Stimulated activated CD4-positive, alpha-beta T cell treated with anti-CD3 and anti-CD28 coated beads, Interleukin-1b, Interleukin-23, amount 100 ng/mL, for 1 hour (primary cell): ENCODE measurements at regions not wholly inside any gene's neighbourhood (a gene's known extent, or its start where the extent isn't known, plus 50 kb on each side); places are given as distances from the start of the nearest gene placed in this dataset.

Source experiments
- DNase-seq, 2 donors: peaks; one replicate each; pipeline ENCODE4 v3.0.0-alpha.2; 2020; ENCODE audit warnings: low read depth in 2 of 2

DNA sequence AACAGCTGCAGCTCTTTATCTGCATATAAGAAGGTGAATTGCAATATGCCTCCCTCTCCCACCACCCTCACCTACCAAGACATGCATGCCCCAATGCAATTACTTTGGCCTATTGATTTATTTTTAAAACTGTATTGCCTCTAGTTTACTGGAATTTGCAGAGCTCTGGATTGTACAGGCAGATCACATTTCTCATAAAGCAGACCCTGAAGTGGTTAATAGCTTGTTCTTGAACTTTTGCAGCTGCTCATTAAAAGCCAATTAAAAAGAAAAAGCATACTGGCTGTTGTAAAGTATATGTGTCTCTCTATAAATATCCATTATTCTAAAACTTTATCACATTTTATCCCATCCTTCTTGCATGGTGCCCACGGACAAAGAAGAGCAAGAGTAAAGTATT, 221.5 kb upstream of the TOPAZ1 start:
- no peak for DNase-seq

- no peak for DNase-seq
These were observed 219.8 kb upstream of the TOPAZ1 start for GRCh38 chr3:44021651-44022594.

DNA sequence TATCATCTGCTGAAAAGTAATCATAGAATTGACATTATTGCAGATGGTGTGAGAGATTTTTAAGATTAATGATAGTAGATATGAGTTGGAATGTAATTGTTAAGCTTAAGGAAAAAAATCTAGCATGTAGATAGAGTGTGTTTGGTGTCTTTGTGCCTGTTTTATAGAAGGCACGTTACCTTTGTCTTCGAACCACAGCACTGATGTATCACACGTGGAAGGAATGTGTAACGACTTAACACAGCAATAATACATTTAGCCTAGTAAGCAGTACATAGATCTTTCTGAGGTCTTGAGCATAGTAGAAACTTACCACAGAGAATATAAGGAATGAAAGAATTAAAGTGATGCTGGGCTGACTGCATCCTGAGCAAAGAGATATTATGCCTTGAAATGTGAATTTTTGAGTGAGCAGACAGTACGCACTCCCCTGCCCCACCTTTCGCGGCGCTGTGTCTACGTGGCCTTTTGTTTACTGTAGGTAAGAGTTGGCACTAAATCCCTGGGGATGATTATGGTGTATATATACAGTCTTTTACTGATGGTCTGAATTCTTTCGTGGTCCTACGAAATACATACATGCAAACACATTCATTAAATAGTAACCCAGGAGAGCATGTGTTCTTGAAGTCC, 217.6 kb upstream of the TOPAZ1 start:
- DNase-seq = no peak

DNA sequence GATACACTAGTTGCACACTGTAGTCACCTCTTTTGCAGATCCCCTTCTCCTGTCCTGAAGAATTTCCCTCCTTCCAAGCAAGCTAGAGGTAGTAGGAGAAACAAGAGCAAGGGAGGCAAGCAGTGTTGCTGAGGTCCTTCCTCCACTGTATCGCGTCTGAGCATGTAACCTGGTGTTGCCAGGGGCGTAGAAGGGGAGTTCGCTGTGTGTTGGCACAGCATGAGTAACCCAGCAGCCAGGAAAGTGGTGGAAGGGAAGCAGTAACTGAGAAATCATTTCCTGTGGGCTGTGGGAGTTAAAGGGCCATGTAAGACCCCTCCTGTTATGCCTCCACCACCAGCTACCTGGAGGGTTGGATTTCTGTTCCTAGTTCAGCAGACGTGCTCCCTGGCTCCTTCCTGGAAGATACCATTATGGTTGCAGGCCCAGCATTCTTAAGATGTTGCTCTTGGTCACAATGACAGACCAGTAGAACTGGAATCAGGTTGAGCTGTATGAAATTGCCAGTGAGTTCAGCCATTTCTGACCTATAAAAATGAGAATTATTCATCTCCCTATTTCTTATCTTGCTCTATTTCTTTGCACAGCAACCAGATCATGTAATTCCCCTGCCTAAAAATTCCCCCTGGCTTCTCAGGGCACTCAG, 215.3 kb upstream of the TOPAZ1 start:
- DNase-seq = no peak

- DNase-seq = no peak
These were observed 212.6 kb upstream of the TOPAZ1 start for GRCh38 chr3:44029100-44029499.

DNA sequence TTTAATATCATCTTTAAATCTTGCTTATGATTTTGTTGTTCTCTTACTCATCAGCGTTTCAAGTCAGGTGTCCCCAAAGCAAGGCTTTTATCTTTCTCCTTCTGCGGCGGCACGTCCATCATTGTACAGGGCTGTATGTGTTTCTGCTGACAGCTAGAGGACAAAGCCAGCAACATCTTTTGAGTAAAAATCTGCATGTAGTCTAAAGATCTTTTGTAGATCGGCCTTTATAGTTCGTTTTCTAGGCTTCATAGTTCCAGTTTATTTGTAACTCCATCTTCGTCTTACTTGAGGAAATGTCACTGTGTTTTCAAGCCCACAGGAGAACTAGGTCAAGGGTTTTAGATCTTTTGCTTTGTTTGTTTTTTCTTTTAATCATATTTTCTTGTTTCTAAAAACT, 211.4 kb upstream of the TOPAZ1 start:
- no peak for DNase-seq

GRCh38 chr3:44030687-44031305, 210.9 kb upstream of the TOPAZ1 start:
- no peak for DNase-seq

- no peak for DNase-seq
These were observed 210.0 kb upstream of the TOPAZ1 start for GRCh38 chr3:44031387-44032380.

DNA sequence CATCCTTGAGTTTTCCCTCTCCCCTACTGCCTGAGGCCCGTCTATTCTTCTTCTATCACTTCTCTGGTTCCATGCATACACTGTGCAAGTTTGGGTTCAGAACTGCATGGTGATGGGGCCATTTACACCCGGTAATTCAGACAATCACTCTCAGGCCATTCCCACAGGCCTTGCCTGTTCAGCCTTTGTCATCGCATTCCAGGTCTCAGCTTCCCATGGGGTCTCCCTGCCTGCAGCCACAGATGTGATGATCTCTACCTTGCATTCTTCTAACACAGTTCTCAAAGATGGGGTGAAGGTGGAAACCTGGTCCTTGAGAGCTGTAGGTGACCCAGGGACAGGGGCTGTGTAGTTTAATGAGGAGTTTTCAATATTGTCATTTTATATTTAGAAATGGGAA, 209.2 kb upstream of the TOPAZ1 start:
- DNase-seq = no peak

DNA sequence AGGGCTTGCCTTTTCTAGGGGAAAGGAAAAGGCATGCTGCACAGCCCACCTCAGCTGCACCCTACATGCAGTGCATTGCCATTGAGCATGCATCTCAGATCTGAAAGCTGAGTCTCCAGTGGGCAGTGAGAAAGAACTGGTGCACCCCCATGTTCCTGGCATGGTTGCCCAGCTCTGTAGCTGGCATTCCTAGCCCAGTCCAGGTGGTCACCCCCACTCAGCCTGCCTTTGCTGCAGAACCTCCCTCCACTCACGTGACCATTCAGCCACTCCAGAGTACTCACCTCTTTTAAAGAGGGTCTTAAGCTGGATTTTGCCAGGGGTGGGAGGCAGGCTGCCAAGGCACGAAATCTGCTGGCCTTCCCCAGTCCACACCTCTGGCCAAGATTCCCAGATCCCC, 208.6 kb upstream of the TOPAZ1 start:
- no peak for DNase-seq

- no peak for DNase-seq
These were observed 204.8 kb upstream of the TOPAZ1 start for GRCh38 chr3:44036850-44037249.

- DNase-seq = no peak
These were observed 202.7 kb upstream of the TOPAZ1 start for GRCh38 chr3:44039006-44039405.

DNA sequence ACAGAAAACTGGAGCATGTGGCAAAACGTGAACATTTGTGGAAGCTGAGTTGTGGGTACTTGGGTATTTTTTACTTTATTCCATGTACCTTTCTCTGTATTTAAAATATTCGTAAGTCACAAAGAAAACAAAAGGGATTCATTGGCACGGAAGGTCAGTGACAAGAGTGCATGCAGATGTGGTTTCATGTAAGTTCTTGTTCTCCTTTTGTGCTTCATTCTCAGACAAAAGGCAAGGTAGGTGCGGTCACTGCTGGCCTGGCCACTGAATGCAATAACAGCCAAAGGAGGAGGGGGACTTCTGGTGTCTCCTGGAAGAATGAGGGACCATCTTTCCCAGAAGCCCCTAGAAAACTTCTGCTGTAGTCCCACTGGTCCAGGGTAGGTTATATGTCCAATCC, 200.0 kb upstream of the TOPAZ1 start:
- DNase-seq = no peak

DNA sequence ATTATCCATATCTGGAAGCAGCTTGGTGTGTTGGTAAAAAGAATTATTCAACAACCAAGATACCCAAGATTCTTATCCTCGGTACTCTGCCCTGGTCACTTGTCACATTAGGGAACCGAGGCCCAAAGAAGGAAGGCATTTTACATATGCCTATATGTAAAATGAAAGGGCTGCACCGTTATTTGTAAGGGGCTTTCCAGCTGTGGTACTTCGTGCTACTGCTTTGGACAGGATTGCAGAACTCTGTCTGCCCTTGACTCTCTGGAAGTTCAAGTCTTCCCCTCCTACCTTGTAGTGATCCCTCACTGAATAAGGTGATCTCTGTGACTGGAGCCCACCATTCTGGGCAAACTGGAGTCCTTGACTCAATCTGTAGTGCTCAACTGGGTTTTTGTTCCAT, 198.9 kb upstream of the TOPAZ1 start:
- no peak for DNase-seq

DNA sequence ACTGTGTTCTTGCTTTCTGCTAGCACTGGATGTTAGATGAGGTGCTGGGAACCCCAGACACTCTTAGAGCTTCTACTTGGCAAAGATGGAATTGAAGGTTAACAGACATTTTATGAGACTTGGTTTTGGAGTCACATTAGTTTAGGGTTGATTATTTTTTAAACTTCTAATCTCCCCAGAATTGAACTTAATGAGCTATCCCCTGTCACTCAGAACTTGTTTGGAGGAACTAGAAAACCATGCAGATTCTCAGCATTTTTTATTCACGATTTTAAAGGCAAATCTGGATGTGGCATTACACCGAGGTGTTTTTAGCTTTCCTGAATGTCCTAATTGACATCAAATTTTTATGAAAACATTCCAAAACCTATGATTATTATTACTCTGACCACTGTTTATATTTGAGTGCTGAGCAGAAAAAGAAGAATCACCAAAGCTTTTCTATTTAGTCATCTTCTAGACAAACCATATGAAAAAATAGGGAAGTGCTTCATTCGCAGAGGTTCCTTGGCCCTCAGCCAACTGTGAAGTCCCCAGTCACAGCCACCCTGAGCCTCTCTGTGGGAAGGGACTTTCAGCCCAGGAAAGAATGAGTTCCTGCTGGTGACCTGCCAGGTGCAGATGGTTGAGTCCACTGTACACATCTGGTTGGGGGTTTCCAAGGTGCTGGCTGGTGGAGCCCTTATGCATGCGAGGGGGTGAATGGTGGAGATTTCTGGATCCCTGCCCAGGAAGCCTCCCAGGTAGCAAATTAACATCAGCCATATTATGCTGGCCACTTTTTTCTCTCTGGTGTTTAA, 196.0 kb upstream of the TOPAZ1 start:
- DNase-seq = no peak

- no peak for DNase-seq
These were observed 193.9 kb upstream of the TOPAZ1 start for GRCh38 chr3:44047796-44048195.

DNA sequence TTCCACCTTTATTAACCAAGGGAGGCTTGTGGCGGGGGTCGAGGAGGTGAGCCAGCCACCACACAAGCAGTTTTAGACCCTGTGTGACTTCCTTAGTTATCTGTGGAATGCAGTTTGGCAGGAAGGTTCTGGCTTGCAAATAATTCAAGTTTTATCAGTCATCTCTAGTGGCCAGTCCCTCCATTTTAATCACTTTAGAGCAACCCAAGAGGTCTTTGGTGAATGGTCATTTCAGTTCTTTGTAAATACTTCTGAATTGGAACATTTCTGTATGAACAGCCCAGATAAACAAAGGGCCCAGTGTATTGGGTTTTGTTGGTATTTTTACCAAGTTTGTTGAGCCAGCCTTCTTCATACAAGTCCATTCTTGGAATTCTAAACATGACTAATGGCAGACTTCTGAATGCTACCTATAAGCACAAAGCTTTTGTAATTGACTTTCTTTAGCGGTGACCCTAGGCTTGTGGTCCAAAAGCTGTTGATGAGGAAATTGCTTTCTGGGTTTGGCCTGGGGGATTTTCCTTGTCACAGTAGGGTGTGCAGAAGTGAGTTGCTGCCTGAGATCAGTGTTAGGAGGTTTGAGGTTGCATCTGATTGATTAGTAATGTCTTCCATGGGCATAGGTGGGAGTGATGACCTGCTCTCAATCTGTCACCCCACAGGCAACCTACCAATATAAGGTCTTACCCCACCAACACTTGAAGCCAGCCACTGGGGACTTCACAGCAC, 193.3 kb upstream of the TOPAZ1 start:
- no peak for DNase-seq

- DNase-seq = no peak
These were observed 192.7 kb upstream of the TOPAZ1 start for GRCh38 chr3:44048949-44049348.

DNA sequence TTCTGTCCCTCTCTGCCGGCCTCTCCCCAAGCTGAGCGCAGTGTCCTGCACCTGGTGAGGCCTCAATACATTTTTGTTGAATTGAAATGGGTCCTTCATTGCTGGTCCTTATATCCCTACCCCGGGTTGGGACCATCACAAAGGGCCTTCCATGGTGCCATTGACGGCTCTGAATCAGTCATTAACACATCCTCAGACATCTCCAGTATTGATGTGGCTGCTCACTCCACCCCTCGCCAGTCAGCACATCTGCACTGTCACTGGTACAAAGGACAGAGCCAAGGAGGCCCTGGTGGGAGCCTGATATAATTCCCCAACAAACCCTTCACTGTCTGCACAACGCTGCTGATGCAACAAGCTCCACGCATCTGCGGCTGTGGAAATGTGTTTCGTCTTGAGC, 191.6 kb upstream of the TOPAZ1 start:
- no peak for DNase-seq

DNA sequence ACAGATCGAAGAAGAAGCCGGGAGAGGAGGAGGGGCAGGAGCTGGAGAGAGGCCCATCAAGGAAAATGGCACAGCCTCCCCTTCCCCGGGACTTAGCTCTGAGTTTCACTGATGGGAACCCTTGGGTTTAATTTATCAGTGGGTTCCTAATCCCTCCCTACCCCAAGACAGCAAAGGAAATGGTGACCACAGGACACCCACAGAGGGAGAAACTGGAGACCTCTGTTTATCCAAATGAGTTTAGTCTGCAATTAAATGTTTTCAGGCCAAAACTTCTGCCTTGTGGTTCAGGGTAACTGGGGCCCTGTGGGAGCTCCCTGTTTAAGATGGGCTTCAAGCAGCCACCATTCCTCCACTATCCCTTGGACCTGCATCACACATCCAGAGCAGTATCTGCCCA, 190.8 kb upstream of the TOPAZ1 start:
- DNase-seq = no peak
